GM23338 (cell line): ENCODE measurements at regions not wholly inside any gene's neighbourhood (a gene's known extent, or its start where the extent isn't known, plus 50 kb on each side); places are given as distances from the start of the nearest gene placed in this dataset.

ENCODE experiments used
- CREB1 ChIP-seq: fragments of 250-450 bp; sonication (Bioruptor Pico); IDR thresholded peaks from 2 replicates; pipeline ENCODE4 v1.5.0; 2020; ENCODE audit warnings: low read depth, mild to moderate bottlenecking, moderate library complexity
- CTCF ChIP-seq, 2 experiments: fragments of 200-600 bp in 1 of 2; sonication (generic) in 1 of 2; conservative IDR thresholded peaks; 2 replicates each; pipeline versions ENCODE4 v1.5.1 to v1.6.1; 2016 to 2017; ENCODE audit warnings: antibody characterized with exemption in 2 of 2, low read depth in 2 of 2, mild to moderate bottlenecking in 2 of 2, moderate library complexity in 1 of 2
- ETS1 ChIP-seq: IDR thresholded peaks from 2 replicates; pipeline ENCODE4 v1.6.1; 2016; ENCODE audit warnings: antibody characterized with exemption
- EZH2 ChIP-seq: fragments of 200-600 bp; sonication (generic); IDR thresholded peaks from one replicate; pipeline ENCODE4 v1.8.0; 2017; ENCODE audit warnings: antibody characterized with exemption, mild to moderate bottlenecking, low read depth; ENCODE audit not compliant: unreplicated experiment
- JUNB ChIP-seq: IDR thresholded peaks from one replicate; pipeline ENCODE4 v1.6.1; 2016; ENCODE audit warnings: antibody characterized with exemption; ENCODE audit not compliant: unreplicated experiment
- POLR2AphosphoS5 ChIP-seq: IDR thresholded peaks from 2 replicates; pipeline ENCODE4 v1.6.1; 2016; ENCODE audit warnings: antibody characterized with exemption, low read depth
- ZNF331 ChIP-seq: fragments of 250-450 bp; sonication (Bioruptor Pico); IDR thresholded peaks from 2 replicates; pipeline ENCODE4 v1.5.0; 2020; ENCODE audit warnings: low read depth, mild to moderate bottlenecking, moderate library complexity
- TF ChIP-seq, protein P1 (sequence below): IDR thresholded peaks from one replicate; pipeline ENCODE4 v1.6.1; 2018; ENCODE audit warnings: antibody characterized with exemption; ENCODE audit not compliant: unreplicated experiment

GRCh38 chr1:55289614-55290013 is 74.5 kb upstream of the USP24 start:
- TF ChIP-seq CTCF (conservative IDR thresholded peaks at IDR 0.05; ENCODE audit: low read depth in 2 of 2) (peak; percentile 51 to 52), JUNB (no peak), ETS1 (no peak), EZH2 (no peak), POLR2AphosphoS5 (no peak), CREB1 (CRISPR knock-in tag) (no peak), ZNF331 (CRISPR knock-in tag) (no peak)
- TF ChIP-seq, protein P1, sequence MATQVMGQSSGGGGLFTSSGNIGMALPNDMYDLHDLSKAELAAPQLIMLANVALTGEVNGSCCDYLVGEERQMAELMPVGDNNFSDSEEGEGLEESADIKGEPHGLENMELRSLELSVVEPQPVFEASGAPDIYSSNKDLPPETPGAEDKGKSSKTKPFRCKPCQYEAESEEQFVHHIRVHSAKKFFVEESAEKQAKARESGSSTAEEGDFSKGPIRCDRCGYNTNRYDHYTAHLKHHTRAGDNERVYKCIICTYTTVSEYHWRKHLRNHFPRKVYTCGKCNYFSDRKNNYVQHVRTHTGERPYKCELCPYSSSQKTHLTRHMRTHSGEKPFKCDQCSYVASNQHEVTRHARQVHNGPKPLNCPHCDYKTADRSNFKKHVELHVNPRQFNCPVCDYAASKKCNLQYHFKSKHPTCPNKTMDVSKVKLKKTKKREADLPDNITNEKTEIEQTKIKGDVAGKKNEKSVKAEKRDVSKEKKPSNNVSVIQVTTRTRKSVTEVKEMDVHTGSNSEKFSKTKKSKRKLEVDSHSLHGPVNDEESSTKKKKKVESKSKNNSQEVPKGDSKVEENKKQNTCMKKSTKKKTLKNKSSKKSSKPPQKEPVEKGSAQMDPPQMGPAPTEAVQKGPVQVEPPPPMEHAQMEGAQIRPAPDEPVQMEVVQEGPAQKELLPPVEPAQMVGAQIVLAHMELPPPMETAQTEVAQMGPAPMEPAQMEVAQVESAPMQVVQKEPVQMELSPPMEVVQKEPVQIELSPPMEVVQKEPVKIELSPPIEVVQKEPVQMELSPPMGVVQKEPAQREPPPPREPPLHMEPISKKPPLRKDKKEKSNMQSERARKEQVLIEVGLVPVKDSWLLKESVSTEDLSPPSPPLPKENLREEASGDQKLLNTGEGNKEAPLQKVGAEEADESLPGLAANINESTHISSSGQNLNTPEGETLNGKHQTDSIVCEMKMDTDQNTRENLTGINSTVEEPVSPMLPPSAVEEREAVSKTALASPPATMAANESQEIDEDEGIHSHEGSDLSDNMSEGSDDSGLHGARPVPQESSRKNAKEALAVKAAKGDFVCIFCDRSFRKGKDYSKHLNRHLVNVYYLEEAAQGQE = no peak
